Neural crest cell (in vitro differentiated cells): ENCODE measurements at regions not wholly inside any gene's neighbourhood (a gene's known extent, or its start where the extent isn't known, plus 50 kb on each side); places are given as distances from the start of the nearest gene placed in this dataset.

Source experiments
- DNase-seq: peaks from one replicate; pipeline ENCODE4 v3.0.0; 2021; ENCODE audit warnings: low read depth, mixed read lengths, low spot score
- H3K27ac Mint-ChIP-seq: one replicate; pipeline ENCODE4 v1.8.0; 2021; ENCODE audit warnings: mild to moderate bottlenecking, mixed read lengths; ENCODE audit not compliant: unreplicated experiment
- H3K27me3 Mint-ChIP-seq: 2 replicates; pipeline ENCODE4 v1.8.0; 2021; ENCODE audit warnings: low read depth, mild to moderate bottlenecking, mixed read lengths
- H3K36me3 Mint-ChIP-seq: 2 replicates; pipeline ENCODE4 v1.8.0; 2021; ENCODE audit warnings: low read depth, mild to moderate bottlenecking, mixed read lengths
- H3K4me1 Mint-ChIP-seq: 2 replicates; pipeline ENCODE4 v1.8.0; 2021; ENCODE audit warnings: mixed read lengths
- H3K4me3 Mint-ChIP-seq: one replicate; pipeline ENCODE4 v1.8.0; 2021; ENCODE audit warnings: mild to moderate bottlenecking, mixed read lengths
- H3K9me3 Mint-ChIP-seq: 2 replicates; pipeline ENCODE4 v1.8.0; 2021; ENCODE audit warnings: mixed read lengths
- TF ChIP-seq, protein P1 (sequence below): fragments of 200-600 bp; sonication (generic); conservative IDR thresholded peaks from 2 replicates; pipeline ENCODE4 v1.5.0; 2021; ENCODE audit warnings: antibody characterized with exemption, mild to moderate bottlenecking

DNA sequence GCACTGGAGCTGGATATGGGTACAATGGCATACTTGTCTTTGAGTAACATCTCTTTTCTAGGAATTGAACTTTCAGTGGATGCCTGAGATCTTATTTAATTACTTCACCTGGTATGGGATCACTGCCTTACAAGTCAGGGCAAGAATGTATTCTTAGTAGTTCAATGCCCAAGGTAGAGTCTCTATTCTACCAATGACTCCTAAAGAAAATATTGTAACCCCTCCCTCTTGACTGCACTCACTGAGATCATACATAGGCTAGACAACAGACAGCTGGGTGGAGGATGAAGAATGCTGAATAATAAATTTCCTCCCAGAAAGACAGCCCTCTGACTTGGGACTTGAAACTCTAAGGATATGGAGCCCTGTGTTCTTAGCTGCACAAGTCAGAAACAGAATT is 1216.3 kb upstream of the ACO1 start:
- Mint-ChIP-seq H3K9me3 (peaks cover 10% of the 10 kb centered on the region), H3K27me3 (no peaks in the 10 kb centered on the region), H3K27ac (no peak overlapping the region), H3K4me3 (no peak overlapping the region), H3K36me3 (no peaks in the 10 kb centered on the region), H3K4me1 (peaks cover 14% of the 10 kb centered on the region)
- TF ChIP-seq, protein P1, sequence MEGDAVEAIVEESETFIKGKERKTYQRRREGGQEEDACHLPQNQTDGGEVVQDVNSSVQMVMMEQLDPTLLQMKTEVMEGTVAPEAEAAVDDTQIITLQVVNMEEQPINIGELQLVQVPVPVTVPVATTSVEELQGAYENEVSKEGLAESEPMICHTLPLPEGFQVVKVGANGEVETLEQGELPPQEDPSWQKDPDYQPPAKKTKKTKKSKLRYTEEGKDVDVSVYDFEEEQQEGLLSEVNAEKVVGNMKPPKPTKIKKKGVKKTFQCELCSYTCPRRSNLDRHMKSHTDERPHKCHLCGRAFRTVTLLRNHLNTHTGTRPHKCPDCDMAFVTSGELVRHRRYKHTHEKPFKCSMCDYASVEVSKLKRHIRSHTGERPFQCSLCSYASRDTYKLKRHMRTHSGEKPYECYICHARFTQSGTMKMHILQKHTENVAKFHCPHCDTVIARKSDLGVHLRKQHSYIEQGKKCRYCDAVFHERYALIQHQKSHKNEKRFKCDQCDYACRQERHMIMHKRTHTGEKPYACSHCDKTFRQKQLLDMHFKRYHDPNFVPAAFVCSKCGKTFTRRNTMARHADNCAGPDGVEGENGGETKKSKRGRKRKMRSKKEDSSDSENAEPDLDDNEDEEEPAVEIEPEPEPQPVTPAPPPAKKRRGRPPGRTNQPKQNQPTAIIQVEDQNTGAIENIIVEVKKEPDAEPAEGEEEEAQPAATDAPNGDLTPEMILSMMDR: no peak
- DNase-seq: no peak

DNA sequence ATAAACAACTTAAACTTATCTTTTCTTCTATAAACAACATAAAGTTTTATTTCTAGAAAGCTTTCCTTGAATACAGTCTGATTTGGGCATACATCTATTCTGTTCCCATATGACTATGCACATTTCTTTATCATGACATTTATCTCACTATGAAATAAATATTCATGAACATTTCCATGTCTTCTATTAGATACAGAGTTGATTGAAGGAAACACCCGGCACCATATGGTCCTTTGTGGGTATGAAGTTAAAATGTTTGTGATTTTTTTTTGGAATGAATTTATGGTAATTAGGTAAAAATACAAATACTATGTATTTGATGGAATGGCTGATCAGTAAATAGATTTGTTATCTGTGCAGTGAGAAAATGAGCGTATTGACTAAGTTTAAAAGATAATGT is 1209.8 kb upstream of the ACO1 start:
- Mint-ChIP-seq H3K4me3 (no peak overlapping the region), H3K27ac (no peak overlapping the region), H3K4me1 (no peaks in the 10 kb centered on the region), H3K9me3 (no peaks in the 10 kb centered on the region), H3K27me3 (no peaks in the 10 kb centered on the region), H3K36me3 (no peaks in the 10 kb centered on the region)
- DNase-seq: no peak
- TF ChIP-seq, protein P1: no peak

DNA sequence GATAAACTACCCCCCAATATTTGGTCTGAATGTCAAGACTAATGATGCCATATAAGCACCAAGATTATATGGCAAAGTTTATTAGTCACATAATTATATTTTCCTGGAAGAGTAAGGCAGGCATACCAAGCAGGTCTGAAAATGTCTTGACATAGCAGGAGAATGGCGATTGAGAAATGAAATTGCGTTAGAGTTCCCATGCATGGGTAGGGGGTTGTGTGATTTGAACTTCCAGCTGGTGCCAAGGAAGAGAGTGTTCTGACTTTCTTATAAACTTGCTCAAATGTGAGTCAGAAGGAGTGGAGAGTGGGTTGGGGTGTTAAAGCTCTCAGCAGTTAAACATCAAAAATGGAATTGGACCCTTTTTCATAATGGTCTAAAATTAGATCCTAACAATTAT is 1200.6 kb upstream of the ACO1 start:
- no peak for DNase-seq
- Mint-ChIP-seq H3K27ac (no peak overlapping the region), H3K9me3 (peaks cover 2% of the 10 kb centered on the region), H3K36me3 (no peaks in the 10 kb centered on the region), H3K4me3 (no peak overlapping the region), H3K27me3 (no peaks in the 10 kb centered on the region), H3K4me1 (no peaks in the 10 kb centered on the region)
- TF ChIP-seq, protein P1: no peak

DNA sequence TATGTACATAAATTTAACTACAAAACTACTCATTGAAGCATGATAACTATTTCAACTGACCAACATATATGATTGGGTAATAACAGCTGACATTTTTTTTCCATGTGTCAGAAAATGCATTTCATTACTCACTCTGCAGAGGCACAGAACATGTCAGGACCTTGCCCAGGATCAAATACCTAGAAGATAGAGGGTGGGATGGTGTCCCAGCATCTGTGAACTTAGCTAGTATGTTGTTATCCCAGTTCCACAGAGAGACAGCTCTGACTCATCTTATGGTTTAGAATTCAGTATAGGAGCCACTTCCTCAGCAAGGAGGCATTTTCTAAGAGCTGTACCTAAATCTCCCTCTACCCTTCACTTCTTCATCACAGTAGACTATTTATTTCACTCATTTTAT is 1198.6 kb upstream of the ACO1 start:
- DNase-seq: no peak
- H3K4me3 Mint-ChIP-seq: no peak overlapping the region
- no peaks in the 10 kb centered on the region for H3K27me3 Mint-ChIP-seq
- TF ChIP-seq, protein P1: no peak
- no peaks in the 10 kb centered on the region for H3K9me3 Mint-ChIP-seq
- H3K4me1 Mint-ChIP-seq: no peaks in the 10 kb centered on the region
- no peaks in the 10 kb centered on the region for H3K36me3 Mint-ChIP-seq
- H3K27ac Mint-ChIP-seq: no peak overlapping the region

DNA sequence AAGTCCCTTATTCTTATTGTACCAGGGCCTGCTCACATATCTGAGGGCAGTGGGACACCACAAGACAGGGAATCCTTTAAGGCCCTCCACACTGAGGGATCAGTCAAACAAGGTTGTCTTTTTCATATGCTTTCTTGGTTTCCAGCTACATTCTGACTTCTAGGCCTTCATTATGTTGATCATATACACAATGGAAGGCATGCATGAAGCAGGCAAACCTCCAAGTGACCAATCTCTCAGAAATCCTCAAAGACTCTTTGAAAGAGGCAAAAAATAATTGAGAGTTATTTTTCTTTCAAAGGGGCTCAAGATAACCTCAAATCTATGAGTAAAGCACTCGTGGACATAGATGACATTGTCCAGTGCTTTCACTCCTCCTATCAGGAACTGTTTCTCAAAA is 1195.9 kb upstream of the ACO1 start:
- Mint-ChIP-seq H3K4me3 (no peak overlapping the region), H3K36me3 (no peaks in the 10 kb centered on the region), H3K27me3 (no peaks in the 10 kb centered on the region), H3K27ac (no peak overlapping the region), H3K9me3 (no peaks in the 10 kb centered on the region), H3K4me1 (no peaks in the 10 kb centered on the region)
- TF ChIP-seq, protein P1: no peak
- DNase-seq: no peak
